ENCODE measurements at regions not wholly inside any gene's neighbourhood (a gene's known extent, or its start where the extent isn't known, plus 50 kb on each side); places are given as distances from the start of the nearest gene placed in this dataset.
"Not testable (repeated sequence)": the region's sequence is repeated elsewhere in the genome, so short reads cannot be mapped to it uniquely, and the experiment has no call there.

- DNase-seq = no peak
Observed at GRCh38 chr6:167230288-167230687, 60.8 kb upstream of the UNC93A start.

GRCh38 chr6:167232356-167232755, 58.8 kb upstream of the UNC93A start:
- no peak for DNase-seq

GRCh38 chr6:167233490-167233889, 57.6 kb upstream of the UNC93A start:
- no peak for DNase-seq

GRCh38 chr6:167234576-167234975, 56.5 kb upstream of the UNC93A start:
- DNase-seq = not testable (repeated sequence)

GRCh38 chr6:167235005-167235404, 56.1 kb upstream of the UNC93A start:
- no peak for DNase-seq

GRCh38 chr6:167235421-167236238, 55.5 kb upstream of the UNC93A start:
- no peak for DNase-seq

GRCh38 chr6:167236239-167236571, 54.9 kb upstream of the UNC93A start:
- DNase-seq = no peak

- DNase-seq = no peak
Observed at GRCh38 chr6:167237438-167238145, 53.5 kb upstream of the UNC93A start.

- no peak for DNase-seq
Observed at GRCh38 chr6:167238146-167238693, 52.9 kb upstream of the UNC93A start.

GRCh38 chr6:167238694-167239467, 52.2 kb upstream of the UNC93A start:
- DNase-seq = no peak

- DNase-seq = not testable (repeated sequence)
Observed at GRCh38 chr6:167239470-167239869, 51.6 kb upstream of the UNC93A start.

- no peak for DNase-seq
Observed at GRCh38 chr6:167240034-167240541, 51.0 kb upstream of the UNC93A start.
